ENCODE measurements at regions not wholly inside any gene's neighbourhood (a gene's known extent, or its start where the extent isn't known, plus 50 kb on each side); places are given as distances from the start of the nearest gene placed in this dataset.

GRCh38 chr6:87754828-87755227, 52.8 kb upstream of the AKIRIN2 start:
- no peak for TF ChIP-seq EZH2 (IDR thresholded peaks at IDR 0.05; ENCODE audit: insufficient read depth, poor library complexity, severe bottlenecking)
- no peak for TF ChIP-seq EZH2phosphoT487 (IDR thresholded peaks at IDR 0.05; ENCODE audit: insufficient read depth, low read depth)

All from GM23248 (cell line).